ENCODE measurements at regions not wholly inside any gene's neighbourhood (a gene's known extent, or its start where the extent isn't known, plus 50 kb on each side); places are given as distances from the start of the nearest gene placed in this dataset.

- Histone ChIP-seq H3K79me2 (ENCODE audit: control insufficient read depth, insufficient read depth, low read length) (no peaks in the 10 kb centered on the region), H4K20me1 (replicated peaks; ENCODE audit: control insufficient read depth, extremely low read depth, insufficient read depth, low read length) (no peaks in the 10 kb centered on the region), H3K9me3 (replicated peaks; ENCODE audit: control insufficient read depth, insufficient read depth, low read length) (no peaks in the 10 kb centered on the region), H3K9ac (replicated peaks; ENCODE audit: extremely low read depth, insufficient read depth, low read length) (no peak overlapping the region), H3K27ac (ENCODE audit: insufficient read depth, low read depth, low read length) (no peak overlapping the region), H3K4me2 (ENCODE audit: insufficient read depth, low read length) (no peak overlapping the region), H2AFZ (ENCODE audit: low read depth, low read length) (no peak overlapping the region), H3K4me3 (replicated peaks in 1 of 3; ENCODE audit: insufficient read depth in 1 of 3, low read depth in 1 of 3, low read length in 3 of 3) (no peak overlapping the region), H3K36me3 (ENCODE audit: control insufficient read depth in 2 of 2, extremely low read depth in 1 of 2, insufficient read depth in 2 of 2, low read length in 2 of 2) (no peaks in the 10 kb centered on the region), H3K9me1 (replicated peaks; ENCODE audit: control insufficient read depth, extremely low read depth, insufficient read depth, low read length) (no peaks in the 10 kb centered on the region), H3K4me1 (ENCODE audit: control insufficient read depth, extremely low read depth, insufficient read depth, low read length) (no peaks in the 10 kb centered on the region), H3K27me3 (ENCODE audit: control insufficient read depth in 2 of 2, insufficient read depth in 2 of 2, low read length in 2 of 2) (peaks cover 0 to 2% of the 10 kb centered on the region in 2 experiments)
- intact Hi-C loops (cut with micrococcal nuclease): loop anchor here (1.0 kb wide), 1 partner anchor 114 kb away; no protein-coding TSS in a partner anchor
- TF ChIP-seq POLR2A (IDR thresholded peaks at IDR 0.05; ENCODE audit: low read depth, low read length) (no peak), JUN (IDR thresholded peaks at IDR 0.05; ENCODE audit: borderline replicate concordance, insufficient read depth, insufficient read length, low read depth) (no peak), GATA2 (IDR thresholded peaks at IDR 0.05; ENCODE audit: insufficient read depth, insufficient read length, low read depth, low read length) (no peak), EZH2 (IDR thresholded peaks at IDR 0.05; ENCODE audit: borderline replicate concordance, low read depth, low read length, severe bottlenecking) (no peak), POLR2AphosphoS5 (IDR thresholded peaks at IDR 0.05; ENCODE audit: insufficient read depth, low read depth, low read length) (no peak), MAX (IDR thresholded peaks at IDR 0.05; ENCODE audit: insufficient read depth, insufficient read length) (no peak), FOS (IDR thresholded peaks at IDR 0.05; ENCODE audit: borderline replicate concordance, insufficient read depth, low read length) (no peak), CTCF (IDR thresholded peaks at IDR 0.05; ENCODE audit: extremely low read depth in 1 of 2, insufficient read depth in 1 of 2, low read depth in 1 of 2, low read length in 2 of 2) (peak; percentile 50 to 51), MYC (IDR thresholded peaks at IDR 0.05; ENCODE audit: low read depth, low read length) (no peak)
- FAIRE-seq (peak; percentile 37), DNase-seq (ENCODE audit: low read depth, low spot score) (no peak)
- dilution Hi-C loops (cut with MboI; ENCODE audit: extremely low pct_ligation_motif_present, low sequenced_read_pairs): no loop called here
- POLR2A ChIA-PET: no interaction called here
- BruUV-seq (replicated peaks): no TSS peak
- CTCF ChIA-PET: interaction anchor here (0.6 to 3.6 kb wide), 12 partner anchors 10 to 262 kb away, joined by 3 to 45 read pairs (median 3); no protein-coding TSS in a partner anchor
These were observed 83.4 kb upstream of the KCNK12 start for GRCh38 chr2:47653902-47654789.
